IPS-20b (cell line): ENCODE measurements at regions not wholly inside any gene's neighbourhood (a gene's known extent, or its start where the extent isn't known, plus 50 kb on each side); places are given as distances from the start of the nearest gene placed in this dataset.
"Not testable (repeated sequence)": the region's sequence is repeated elsewhere in the genome, so short reads cannot be mapped to it uniquely, and the experiment has no call there.

ENCODE experiments used
- H3K27ac ChIP-seq: one replicate; pipeline ENCODE4 v1.5.1; 2013; ENCODE audit warnings: low read length
- H3K27me3 ChIP-seq: 2 replicates; pipeline ENCODE4 v1.6.1; 2013; ENCODE audit warnings: mild to moderate bottlenecking, low read length, inconsistent platforms; ENCODE audit not compliant: insufficient read depth
- H3K36me3 ChIP-seq: 2 replicates; pipeline ENCODE4 v1.6.1; 2013; ENCODE audit warnings: low read depth, mild to moderate bottlenecking, inconsistent platforms, low read length, moderate library complexity; ENCODE audit not compliant: insufficient read depth
- H3K4me1 ChIP-seq: 2 replicates; pipeline ENCODE4 v1.6.1; 2013; ENCODE audit warnings: mild to moderate bottlenecking, control low read depth, inconsistent platforms, low read length, moderate library complexity; ENCODE audit not compliant: insufficient read depth
- H3K4me3 ChIP-seq: 2 replicates; pipeline ENCODE4 v1.5.1; 2013; ENCODE audit warnings: mild to moderate bottlenecking, low read length, inconsistent platforms
- H3K9ac ChIP-seq: 2 replicates; pipeline ENCODE4 v1.6.1; 2013; ENCODE audit warnings: low read depth, mild to moderate bottlenecking, inconsistent platforms, low read length, moderate library complexity
- H3K9me3 ChIP-seq: 2 replicates; pipeline ENCODE4 v1.6.1; 2013; ENCODE audit warnings: mild to moderate bottlenecking, low read depth, low read length, inconsistent platforms; ENCODE audit not compliant: insufficient read depth

DNA sequence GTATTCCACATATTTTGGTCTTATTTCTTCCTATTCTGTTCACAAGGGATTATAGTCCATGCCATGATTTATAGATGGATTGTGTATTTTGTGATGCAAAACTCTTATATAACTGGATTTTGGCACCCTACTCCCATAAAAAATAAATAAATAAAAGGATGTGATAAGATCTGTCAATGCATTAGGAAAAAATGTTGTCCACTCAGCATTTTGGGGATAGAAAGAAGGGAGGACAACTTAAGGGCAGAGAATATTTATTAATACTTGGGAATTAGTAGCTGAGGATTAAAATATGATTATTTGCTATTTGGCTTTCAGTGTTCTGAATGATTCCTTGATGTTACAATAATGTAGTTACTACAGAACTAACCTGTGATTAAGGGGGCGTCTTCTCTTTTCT lies 682.6 kb downstream of the ZBBX start:
- Histone ChIP-seq H3K4me1 (no peaks in the 10 kb centered on the region), H3K9me3 (no peaks in the 10 kb centered on the region), H3K27ac (no peak overlapping the region), H3K9ac (no peak overlapping the region), H3K4me3 (no peak overlapping the region), H3K27me3 (no peaks in the 10 kb centered on the region), H3K36me3 (no peaks in the 10 kb centered on the region)

DNA sequence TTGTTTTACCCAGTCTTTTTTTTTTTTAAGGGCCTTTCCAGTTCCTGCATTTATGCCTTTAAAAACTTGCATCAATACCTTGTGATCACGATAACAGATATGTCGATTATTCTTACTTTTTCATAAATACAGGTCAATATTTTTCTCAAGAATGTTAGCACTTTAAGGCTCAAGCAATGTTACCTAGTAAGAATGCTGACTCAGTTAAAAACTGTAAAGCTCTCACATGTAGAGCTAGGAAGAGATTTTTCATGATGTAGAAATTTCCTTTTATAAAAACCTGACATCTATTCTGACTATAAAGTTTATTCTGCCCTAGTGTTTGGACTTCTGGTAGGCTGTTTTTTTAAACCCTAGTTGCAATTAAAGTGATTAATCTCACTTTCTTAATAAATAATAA lies 684.0 kb downstream of the ZBBX start:
- H3K4me1 ChIP-seq: no peaks in the 10 kb centered on the region

DNA sequence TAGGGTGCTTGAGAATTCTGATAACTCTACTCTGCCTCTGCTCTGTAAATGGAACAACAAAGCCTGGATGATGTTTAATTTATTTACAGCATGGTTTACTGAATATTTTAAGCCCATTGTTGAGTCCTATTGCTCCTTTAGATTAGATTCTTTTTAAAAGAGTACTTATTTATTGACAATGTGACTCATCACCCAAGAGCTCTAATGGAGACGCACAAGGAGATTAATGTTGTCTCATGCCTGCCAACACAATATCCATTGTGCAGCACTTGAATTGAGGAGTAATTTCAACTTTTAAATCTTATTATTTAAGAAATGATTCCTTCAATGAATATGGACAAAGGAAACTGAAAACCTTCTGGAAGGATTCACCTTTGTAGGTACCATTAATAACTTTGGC lies 691.4 kb downstream of the ZBBX start:
- Histone ChIP-seq H3K4me3 (no peak overlapping the region), H3K4me1 (no peaks in the 10 kb centered on the region), H3K36me3 (no peaks in the 10 kb centered on the region), H3K9ac (no peak overlapping the region), H3K27me3 (no peaks in the 10 kb centered on the region), H3K27ac (no peak overlapping the region), H3K9me3 (no peaks in the 10 kb centered on the region)

More for the DNA sequence above, 684.0 kb downstream of the ZBBX start:
- Histone ChIP-seq H3K27ac (no peak overlapping the region), H3K9me3 (no peaks in the 10 kb centered on the region), H3K4me3 (no peak overlapping the region), H3K36me3 (no peaks in the 10 kb centered on the region), H3K9ac (no peak overlapping the region), H3K27me3 (no peaks in the 10 kb centered on the region)

DNA sequence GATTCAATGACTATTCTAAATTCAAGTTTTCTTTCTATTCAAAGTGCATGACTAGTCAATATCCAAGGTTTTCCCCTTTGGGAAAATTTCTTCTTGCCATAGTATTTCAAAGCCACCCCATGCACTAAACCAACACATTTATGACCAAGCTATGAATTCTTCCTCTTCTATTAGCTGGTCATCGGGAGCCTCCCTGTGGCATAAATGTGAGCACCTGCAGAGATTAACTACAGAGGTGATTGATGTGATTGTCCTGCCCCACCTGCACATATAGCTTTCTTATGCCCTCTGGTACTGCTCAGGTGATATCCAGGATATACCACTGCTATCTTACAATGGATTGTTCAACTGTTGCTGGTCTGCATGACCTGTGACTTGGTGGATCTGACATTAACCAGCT lies 694.9 kb downstream of the ZBBX start:
- Histone ChIP-seq H3K27me3 (no peaks in the 10 kb centered on the region), H3K4me3 (no peak overlapping the region), H3K9ac (no peak overlapping the region), H3K9me3 (no peaks in the 10 kb centered on the region), H3K4me1 (no peaks in the 10 kb centered on the region), H3K27ac (no peak overlapping the region), H3K36me3 (no peaks in the 10 kb centered on the region)

DNA sequence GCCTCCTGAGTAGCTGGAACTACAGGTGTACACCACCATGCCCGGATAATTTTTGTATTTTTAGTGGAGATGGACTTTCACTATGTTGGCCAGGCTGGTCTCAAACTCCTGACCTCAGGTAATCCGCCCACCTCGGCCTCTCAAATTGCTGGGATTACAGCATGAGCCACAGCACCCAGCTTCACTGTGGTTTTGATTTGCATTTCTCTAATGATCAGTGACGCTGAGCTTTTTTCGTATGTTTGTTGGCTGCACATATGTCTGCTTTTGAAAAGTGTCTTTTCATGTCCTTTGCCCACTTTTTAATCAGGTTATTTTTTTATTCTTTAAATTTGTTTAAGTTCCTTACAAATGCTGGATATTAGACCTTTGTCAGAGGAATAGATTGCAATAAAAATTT lies 696.0 kb downstream of the ZBBX start:
- H3K27ac ChIP-seq, H3K4me1 ChIP-seq, H3K36me3 ChIP-seq, H3K9ac ChIP-seq, H3K27me3 ChIP-seq, H3K9me3 ChIP-seq, H3K4me3 ChIP-seq: not testable (repeated sequence)

DNA sequence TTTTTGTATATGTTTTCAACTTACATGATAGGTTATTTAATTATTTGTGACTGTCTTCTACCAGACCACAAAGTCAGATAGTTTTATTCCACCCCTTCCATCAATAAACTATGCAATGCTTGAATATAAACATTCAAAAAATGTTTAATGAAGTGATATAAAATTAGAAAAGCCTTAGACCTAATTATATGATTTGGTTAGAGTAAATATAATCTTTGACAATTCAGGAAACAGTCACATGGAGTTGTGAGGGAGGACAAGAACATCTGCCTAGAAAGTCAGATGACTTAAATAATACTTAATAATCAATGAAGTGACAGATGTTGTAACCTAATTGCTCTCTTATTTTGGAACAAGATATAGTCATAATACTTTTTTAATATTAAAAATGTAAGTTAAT lies 710.3 kb downstream of the ZBBX start:
- no peaks in the 10 kb centered on the region for H3K36me3 ChIP-seq
- H3K27me3 ChIP-seq: no peaks in the 10 kb centered on the region
- H3K9me3 ChIP-seq: no peaks in the 10 kb centered on the region
- H3K9ac ChIP-seq: no peak overlapping the region
- no peak overlapping the region for H3K27ac ChIP-seq
- H3K4me1 ChIP-seq: no peaks in the 10 kb centered on the region
- no peak overlapping the region for H3K4me3 ChIP-seq

DNA sequence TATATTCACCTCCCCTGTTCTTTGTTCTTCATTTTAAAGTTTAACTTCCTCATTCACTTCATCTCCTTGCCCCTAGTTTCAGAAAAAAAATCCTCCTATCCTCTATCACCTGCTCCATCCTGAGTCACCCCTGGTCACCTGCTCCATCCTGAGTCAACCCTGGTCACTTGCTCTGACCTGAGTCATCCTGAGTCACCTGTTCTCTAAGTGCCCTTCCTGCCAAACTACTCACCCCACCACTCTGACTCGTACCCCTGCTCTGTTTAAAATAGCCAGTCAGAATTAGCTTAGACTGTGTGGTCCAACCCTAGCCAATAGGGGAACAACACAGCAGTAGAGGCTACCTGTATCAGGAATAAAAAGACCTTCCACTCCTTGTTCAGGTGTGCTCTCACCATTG lies 716.9 kb downstream of the ZBBX start:
- Histone ChIP-seq H3K4me1 (no peaks in the 10 kb centered on the region), H3K4me3 (no peak overlapping the region), H3K27me3 (no peaks in the 10 kb centered on the region)

DNA sequence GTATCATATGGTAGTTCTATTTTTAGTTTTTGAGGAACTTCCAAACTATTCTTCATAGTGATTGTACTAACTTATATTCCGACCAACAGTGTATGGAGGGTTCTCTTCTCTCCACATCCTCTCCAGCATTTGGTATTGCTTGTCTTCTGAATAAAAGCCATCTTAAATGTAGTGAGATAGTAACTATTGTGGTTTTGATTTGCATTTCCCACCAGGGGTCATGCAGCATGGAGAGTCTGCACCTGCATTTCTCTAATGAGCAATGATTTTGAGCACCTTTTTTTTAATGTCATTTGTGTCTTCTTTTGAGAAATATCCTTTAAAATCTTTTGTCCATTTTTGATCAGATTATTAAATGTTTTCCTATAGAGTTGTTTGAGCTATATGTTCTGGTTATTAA lies 718.5 kb downstream of the ZBBX start:
- H3K36me3 ChIP-seq: no peaks in the 10 kb centered on the region
- no peaks in the 10 kb centered on the region for H3K4me1 ChIP-seq
- 0 out of 2 replicates have a peak, but pooled peaks cover 5% of the 10 kb centered on the region for H3K9me3 ChIP-seq
- no peaks in the 10 kb centered on the region for H3K27me3 ChIP-seq
- no peak overlapping the region for H3K27ac ChIP-seq
- no peak overlapping the region for H3K9ac ChIP-seq
- no peak overlapping the region for H3K4me3 ChIP-seq

More for the DNA sequence above, 716.9 kb downstream of the ZBBX start:
- no peaks in the 10 kb centered on the region for H3K36me3 ChIP-seq
- 0 out of 2 replicates have a peak, but pooled peaks cover 5% of the 10 kb centered on the region for H3K9me3 ChIP-seq
- no peak overlapping the region for H3K27ac ChIP-seq
- H3K9ac ChIP-seq: no peak overlapping the region

DNA sequence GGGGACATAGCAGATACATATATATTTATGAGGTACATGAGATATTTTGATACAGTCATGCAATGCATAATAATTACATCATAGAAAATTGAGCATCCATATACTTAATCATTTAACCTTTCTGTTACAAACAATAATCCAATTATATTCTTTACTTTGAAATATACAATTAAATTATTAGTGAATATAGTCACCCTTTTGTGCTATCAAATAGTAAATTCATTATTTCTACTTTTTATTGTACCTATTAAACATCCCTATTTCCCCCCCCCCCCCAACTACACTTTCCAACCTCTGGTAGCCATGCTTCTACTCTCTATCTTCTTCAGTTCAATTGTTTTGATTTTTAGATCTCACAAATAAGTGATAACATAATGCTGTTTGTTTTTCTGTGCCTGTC lies 719.1 kb downstream of the ZBBX start:
- Histone ChIP-seq H3K4me3 (no peak overlapping the region), H3K27ac (no peak overlapping the region), H3K4me1 (no peaks in the 10 kb centered on the region), H3K9me3 (0 out of 2 replicates have a peak, but pooled peaks cover 5% of the 10 kb centered on the region), H3K27me3 (no peaks in the 10 kb centered on the region), H3K9ac (no peak overlapping the region), H3K36me3 (no peaks in the 10 kb centered on the region)

DNA sequence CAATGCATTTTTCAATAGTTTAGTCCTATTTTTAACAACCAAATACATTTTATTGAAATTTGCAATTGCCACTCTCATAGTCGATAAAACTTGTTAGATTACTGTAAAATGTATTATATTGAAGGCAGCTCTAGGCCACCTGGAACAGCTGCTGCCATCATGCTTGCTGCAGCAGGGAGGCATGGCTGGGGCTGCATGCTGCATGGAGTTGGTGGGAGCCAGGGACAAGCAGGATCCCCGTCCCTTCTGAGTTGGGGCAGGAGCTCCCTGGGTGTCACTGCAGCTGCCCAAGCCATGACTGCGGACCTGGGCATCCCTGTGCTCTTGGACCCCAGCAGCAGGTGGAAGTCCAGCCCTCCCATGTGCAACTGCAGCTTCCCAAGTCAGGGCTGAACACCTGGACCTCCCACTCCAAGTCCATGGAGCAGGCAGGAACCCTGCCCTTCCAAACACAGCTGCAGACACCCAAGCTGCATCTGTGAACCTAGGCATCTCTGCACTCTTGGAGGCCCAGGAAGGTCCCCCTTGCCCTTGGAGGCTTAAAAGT lies 742.0 kb downstream of the ZBBX start:
- Histone ChIP-seq H3K27me3 (no peaks in the 10 kb centered on the region), H3K9me3 (no peaks in the 10 kb centered on the region), H3K36me3 (no peaks in the 10 kb centered on the region), H3K27ac (no peak overlapping the region), H3K4me1 (no peaks in the 10 kb centered on the region), H3K9ac (no peak overlapping the region), H3K4me3 (no peak overlapping the region)

DNA sequence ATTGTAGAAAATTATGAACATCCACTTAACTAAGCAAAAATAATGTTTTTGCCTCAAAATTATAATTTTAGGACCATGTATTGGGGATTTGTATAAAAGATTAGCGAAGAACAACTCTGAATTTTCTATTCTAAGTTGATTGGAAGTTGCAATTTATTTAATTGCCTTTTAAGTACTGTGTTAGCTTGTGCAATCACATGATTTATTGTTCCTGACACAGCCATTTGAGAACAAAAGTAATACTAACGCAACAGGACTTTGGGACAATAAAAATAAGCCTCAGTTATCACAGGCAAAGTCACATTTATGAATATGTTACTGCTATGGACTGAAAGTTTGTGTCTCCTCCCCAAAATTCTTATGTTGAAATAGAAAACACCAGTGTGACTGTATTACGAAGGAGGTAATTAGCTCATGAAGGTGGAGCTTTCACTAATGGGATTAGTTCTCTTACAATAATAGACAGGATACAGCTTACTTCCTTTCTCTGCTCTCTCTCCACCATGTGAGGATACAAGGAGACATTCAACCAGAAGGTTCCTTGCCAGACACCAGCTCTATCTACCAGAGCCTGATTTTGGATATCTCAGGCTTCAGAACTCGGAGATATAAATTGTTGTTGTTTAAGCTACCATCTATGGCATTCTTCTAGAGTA lies 745.9 kb downstream of the ZBBX start:
- Histone ChIP-seq H3K9me3 (no peaks in the 10 kb centered on the region), H3K27ac (no peak overlapping the region), H3K36me3 (no peaks in the 10 kb centered on the region), H3K4me3 (no peak overlapping the region), H3K27me3 (no peaks in the 10 kb centered on the region), H3K4me1 (no peaks in the 10 kb centered on the region), H3K9ac (no peak overlapping the region)

DNA sequence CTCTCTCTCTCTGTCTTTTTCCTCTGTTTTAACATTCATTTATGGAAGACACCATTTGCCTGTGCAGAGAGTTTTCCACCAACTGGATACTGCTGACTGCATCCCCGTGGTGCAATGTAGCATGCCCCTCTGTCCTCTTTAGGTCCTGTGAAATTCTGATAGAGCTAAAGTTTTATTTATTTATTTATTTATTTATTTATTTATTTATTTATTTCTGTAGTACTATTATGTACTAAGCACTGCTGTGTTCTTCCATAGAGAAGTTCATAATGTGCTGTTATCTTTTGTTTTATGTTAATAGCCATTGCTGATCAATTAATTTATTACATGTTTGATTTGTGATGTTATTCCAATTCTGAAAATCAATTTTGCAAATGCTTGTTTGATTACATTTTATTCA lies 749.9 kb downstream of the ZBBX start:
- Histone ChIP-seq H3K27me3 (no peaks in the 10 kb centered on the region), H3K27ac (no peak overlapping the region), H3K4me3 (no peak overlapping the region), H3K9me3 (no peaks in the 10 kb centered on the region), H3K4me1 (no peaks in the 10 kb centered on the region), H3K36me3 (no peaks in the 10 kb centered on the region), H3K9ac (no peak overlapping the region)
